AG08395 (cell line): ENCODE measurements at regions not wholly inside any gene's neighbourhood (a gene's known extent, or its start where the extent isn't known, plus 50 kb on each side); places are given as distances from the start of the nearest gene placed in this dataset.

Experiments used
- DNase-seq: peaks from one replicate; pipeline ENCODE4 v3.0.0; 2012; ENCODE audit warnings: mixed read lengths, low spot score

- no peak for DNase-seq
Observed at GRCh38 chr19:30783212-30783611, 411.0 kb downstream of the ZNF536 start.

DNA sequence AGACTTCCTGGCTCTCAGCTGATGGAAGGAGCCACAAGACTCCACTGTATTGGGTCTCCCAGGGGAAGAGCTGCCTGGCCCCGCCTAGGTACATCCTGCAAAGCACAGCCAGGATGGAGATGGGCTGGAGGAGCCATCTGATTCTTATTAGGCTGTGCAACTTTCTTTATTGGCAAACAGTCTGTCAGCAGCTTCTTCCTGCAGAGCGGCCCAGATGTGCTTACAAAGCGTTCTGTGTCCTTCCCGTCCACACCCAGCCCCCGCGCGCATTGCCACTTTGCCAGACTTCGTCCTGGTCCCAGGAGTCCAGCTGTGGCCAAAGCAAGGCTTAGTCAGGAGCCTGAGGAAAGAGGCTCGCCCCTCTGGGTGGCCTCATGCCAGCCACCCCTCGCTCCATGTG is 409.3 kb downstream of the ZNF536 start:
- peak; percentile 13 for DNase-seq

DNA sequence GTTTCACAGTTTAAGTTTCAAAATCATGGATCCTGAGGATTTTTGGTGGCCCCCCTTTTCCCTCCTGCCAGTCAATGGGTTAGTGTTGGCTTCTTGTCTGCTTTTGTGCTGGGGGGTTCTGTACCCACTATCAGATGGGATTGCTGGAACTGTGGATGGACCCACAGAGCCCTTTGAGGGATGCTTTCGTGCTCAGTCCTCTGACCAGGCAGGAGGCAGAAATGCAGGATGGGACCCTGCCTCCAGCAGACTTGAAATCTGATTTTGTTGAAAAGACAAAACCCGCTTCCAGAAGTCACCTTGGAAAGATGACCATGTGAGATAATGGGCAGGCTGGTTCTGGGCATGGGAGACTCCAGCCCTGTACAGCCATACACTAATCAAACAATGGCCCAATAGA is 408.9 kb downstream of the ZNF536 start:
- no peak for DNase-seq

GRCh38 chr19:30780456-30780855 is 408.3 kb downstream of the ZNF536 start:
- DNase-seq: no peak

DNA sequence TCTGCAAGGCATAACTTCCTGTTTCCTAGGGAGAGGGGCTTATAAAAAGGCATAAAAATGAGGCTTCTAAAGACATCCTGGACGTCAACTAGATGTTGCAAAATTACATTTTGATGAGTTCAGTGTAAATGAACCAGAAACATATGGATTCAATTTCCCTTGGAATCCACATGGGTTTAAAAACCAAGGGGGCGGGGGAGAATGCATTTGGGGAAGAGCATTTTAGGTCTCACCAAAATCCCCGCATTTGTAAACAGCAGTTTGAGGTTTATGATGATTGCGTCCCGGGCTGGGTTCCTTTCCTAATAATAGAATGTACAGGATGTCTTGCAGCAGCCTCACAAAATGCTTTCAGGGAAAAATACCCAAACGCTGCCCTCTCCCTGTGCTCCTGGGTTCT is 407.8 kb downstream of the ZNF536 start:
- no peak for DNase-seq

DNA sequence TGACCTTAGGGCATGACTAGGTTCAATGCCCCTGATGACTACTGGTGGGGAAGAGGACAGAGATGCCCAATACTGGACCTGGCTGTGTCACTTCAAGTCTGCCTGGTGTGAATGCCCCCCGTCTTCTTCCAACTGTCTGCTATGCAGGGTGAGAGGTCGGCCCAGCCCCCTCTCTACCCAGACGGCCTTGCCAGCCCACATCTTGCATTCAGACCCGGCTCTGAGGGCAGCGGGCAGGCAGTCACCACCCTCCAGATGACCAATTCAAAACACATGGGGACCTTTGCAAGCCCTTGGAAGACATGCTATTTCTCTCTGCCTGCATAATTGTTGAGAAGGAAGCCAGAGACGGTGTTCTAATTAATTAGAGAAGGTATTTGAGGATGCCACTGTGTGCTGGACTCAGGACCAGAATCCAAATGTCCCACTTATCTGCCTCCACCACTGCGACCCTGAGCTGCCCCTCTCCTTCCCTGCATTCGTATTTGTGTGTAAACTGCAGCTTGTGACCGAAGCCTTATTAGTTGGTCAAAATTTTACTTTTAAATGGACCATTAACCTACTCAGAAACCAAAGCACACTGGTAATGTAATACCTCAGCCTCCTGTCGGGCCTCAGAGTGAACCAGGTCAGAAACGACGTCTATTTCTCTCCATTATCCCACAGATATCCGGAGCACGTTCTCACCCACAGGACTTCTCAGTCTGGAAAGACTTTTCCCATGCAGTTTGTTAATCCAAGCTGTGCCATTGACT is 407.0 kb downstream of the ZNF536 start:
- no peak for DNase-seq

DNA sequence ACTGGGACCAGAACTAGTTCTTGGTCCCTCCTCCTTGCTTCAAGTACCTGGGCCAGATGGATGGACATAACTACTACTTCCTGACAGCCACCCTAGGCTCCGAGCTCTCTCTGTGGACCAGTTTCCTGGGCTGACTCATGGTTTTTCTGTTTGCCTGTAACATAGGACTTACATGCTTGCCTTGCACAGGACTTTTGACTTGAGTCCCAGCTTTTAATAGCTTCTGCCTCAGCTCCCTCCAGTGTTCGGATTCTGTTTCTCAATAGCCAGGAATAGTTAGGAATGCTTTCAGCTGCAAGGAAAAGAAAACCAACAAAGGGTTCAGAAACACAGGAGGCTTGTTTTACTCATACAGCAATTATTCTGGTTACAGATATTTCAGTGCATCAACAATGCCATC is 405.9 kb downstream of the ZNF536 start:
- no peak for DNase-seq

GRCh38 chr19:30775956-30776355 is 403.8 kb downstream of the ZNF536 start:
- DNase-seq: no peak

- no peak for DNase-seq
Observed at GRCh38 chr19:30774252-30774766, 402.1 kb downstream of the ZNF536 start.

DNA sequence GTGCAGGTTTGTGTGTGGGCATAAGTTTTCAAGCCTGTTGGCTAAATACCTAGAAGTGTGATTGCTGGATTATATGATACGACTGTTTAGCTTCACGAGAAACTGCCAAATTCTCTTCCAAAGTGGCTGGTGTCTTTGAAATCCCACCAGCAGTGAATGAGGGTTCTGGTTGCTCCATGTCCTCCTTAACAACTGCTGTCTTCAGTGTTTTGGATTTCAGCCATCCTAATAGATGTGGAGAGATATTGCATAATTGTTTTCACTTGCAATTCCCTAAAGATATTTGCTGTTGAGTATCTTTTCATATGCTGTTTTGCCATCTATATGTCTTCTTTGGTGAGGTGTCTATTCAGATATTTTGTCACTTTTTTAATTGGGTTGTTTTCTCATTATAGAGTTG is 390.5 kb downstream of the ZNF536 start:
- DNase-seq: no peak

- no peak for DNase-seq
Observed at GRCh38 chr19:30760014-30760413, 387.8 kb downstream of the ZNF536 start.

DNA sequence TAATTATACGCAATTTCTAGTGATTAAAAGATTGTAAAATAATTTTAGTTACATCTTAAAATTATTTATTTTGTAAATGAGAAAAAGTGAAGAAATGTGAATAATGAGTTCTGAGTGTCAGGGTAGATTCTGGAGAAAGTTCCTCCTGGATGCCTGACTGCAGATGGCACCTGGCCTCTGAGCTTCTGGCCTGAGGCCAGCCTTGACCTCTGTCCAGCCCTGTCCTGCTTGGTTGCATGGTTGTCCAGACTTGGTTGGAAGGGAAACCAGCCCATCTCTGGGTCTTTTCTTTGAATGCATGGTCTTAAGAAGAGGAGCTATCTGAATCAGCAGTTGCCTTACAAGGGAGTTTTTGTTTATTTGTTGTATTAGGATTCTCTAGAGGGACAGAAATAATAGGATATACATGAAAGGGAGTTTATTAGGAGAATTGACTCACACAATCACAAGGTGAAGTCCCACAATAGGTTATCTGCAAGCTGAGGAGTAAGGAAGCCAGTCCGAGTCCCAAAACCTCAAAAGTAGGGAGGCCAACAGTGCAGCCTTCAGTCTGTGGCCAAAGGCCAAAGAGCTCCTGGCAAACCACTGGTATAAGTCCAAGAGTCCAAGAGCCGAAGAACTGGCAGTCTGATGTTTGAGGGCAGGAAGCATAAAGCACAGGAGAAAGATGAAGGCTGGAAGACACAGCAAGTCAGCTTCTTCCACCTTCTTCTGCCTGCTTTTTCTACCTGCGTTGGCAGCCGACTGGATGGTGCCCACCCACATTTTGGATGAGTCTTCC is 385.8 kb downstream of the ZNF536 start:
- DNase-seq: no peak

DNA sequence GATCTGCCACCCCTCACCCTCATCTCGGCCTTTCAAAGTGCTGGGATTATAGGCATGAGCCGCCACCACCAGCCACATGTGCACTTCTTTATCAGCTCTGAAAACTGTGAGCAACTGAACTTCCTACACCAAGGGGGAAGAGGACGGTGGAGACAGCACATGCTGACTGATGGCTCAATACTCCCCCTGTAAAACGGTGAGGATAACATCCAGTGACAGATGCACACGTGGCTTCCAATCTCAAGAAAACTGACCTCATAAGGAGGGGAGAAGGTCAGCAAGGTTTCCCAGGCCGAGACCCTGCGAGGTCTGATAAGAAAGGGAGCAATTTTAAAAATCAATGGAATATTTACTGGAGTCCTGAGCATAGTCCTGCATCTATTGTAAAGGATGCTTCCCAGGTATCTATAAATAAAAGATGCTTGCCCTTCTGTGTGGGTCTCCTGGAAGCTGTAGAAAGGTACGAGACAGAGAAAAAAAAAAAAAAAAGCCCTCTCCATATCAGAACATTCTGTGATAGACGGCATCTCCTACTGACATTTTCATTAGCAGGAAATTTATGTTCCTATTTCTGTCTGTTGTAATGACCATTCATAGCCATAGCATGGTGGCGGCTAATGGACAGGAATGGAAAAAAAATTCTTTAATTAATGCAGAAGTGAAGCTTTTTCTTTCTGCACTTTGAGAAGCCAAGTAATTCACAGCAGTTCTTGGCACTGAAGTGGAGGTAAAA is 385.1 kb downstream of the ZNF536 start:
- DNase-seq: no peak

- DNase-seq: no peak
Observed at GRCh38 chr19:30755581-30755980, 383.4 kb downstream of the ZNF536 start.

- DNase-seq: no peak
Observed at GRCh38 chr19:30754162-30754561, 382.0 kb downstream of the ZNF536 start.

GRCh38 chr19:30752876-30753275 is 380.7 kb downstream of the ZNF536 start:
- DNase-seq: no peak

GRCh38 chr19:30752201-30752600 is 380.0 kb downstream of the ZNF536 start:
- DNase-seq: no peak

- DNase-seq: no peak
Observed at GRCh38 chr19:30745476-30745985, 373.3 kb downstream of the ZNF536 start.

GRCh38 chr19:30744741-30745475 is 372.7 kb downstream of the ZNF536 start:
- DNase-seq: no peak

- no peak for DNase-seq
Observed at GRCh38 chr19:30743702-30744101, 371.5 kb downstream of the ZNF536 start.

GRCh38 chr19:30743011-30743410 is 370.8 kb downstream of the ZNF536 start:
- no peak for DNase-seq
